IgD-negative memory B cell (primary cell): ENCODE measurements at regions not wholly inside any gene's neighbourhood (a gene's known extent, or its start where the extent isn't known, plus 50 kb on each side); places are given as distances from the start of the nearest gene placed in this dataset.
"Not testable (repeated sequence)": the region's sequence is repeated elsewhere in the genome, so short reads cannot be mapped to it uniquely, and the experiment has no call there.

Experiments
- H3K27ac Mint-ChIP-seq, 3 donors: one replicate each; pipeline ENCODE4 v1.8.0; 2020 to 2022; ENCODE audit warnings: mild to moderate bottlenecking in 3 of 3, mixed read lengths in 3 of 3, moderate library complexity in 1 of 3
- H3K27me3 Mint-ChIP-seq: one replicate; pipeline ENCODE4 v1.8.0; 2021; ENCODE audit warnings: mixed read lengths
- H3K36me3 Mint-ChIP-seq: one replicate; pipeline ENCODE4 v1.8.0; 2020; ENCODE audit warnings: mild to moderate bottlenecking, mixed read lengths
- H3K4me1 Mint-ChIP-seq, 3 donors: one replicate each; pipeline ENCODE4 v1.8.0; 2020 to 2022; ENCODE audit warnings: mixed read lengths in 3 of 3, mild to moderate bottlenecking in 1 of 3
- H3K4me3 Mint-ChIP-seq, 4 donors: one replicate each; pipeline ENCODE4 v1.8.0; 2020 to 2022; ENCODE audit warnings: mild to moderate bottlenecking in 4 of 4, mixed read lengths in 4 of 4, moderate library complexity in 3 of 4
- H3K9me3 Mint-ChIP-seq, 3 donors: one replicate each; pipeline ENCODE4 v1.8.0; 2020 to 2021; ENCODE audit warnings: mixed read lengths in 3 of 3, mild to moderate bottlenecking in 1 of 3

DNA sequence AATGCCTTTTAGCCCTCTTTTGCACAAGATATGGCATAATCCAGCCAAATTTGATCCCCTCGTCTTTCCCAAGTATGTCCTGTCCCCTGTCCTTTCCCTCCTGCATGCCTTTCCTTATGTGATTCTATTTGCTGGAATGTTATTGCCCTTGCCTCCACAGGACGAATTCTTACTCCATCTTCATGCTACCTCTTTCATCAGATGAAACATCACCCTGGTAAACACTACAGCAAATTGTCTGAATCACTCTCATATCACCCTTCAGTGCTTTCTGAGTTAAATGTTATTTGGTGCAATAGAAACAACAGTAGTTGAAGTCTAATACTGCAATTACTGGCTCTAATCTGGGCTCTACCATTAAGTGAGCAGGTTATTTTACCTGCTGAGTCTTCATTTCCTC lies 52.2 kb upstream of the FAT1 start:
- Mint-ChIP-seq H3K4me1 (peaks cover 0 to 2% (median 0%) of the 10 kb centered on the region in 3 donors), H3K27ac (no peak overlapping the region), H3K27me3 (no peaks in the 10 kb centered on the region), H3K36me3 (peaks cover 2% of the 10 kb centered on the region), H3K4me3 (no peak overlapping the region), H3K9me3 (peaks cover 2 to 11% (median 6%) of the 10 kb centered on the region in 3 donors)

DNA sequence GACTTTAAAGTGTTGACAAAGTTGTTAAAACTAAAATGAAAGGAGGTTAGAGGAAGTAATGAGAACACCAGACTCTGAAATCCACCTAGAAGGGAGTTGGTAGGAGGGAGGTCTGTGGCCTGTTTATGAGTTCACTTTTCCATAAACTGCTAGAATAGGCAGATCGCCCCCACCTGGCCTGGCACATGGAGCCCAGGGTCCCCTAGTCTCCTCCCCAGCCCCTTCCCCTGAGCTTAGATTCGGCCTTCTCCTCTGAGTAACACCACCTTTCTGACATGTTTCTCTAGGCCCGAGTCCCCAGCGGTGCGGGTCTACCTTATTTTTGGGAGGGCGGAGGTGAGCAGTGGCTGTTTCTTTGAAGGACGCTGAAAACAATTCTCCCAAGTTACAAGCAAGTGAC lies 54.5 kb upstream of the FAT1 start:
- no peaks in the 10 kb centered on the region for H3K27me3 Mint-ChIP-seq
- no peak overlapping the region for H3K4me3 Mint-ChIP-seq
- H3K4me1 Mint-ChIP-seq = peaks cover 0 to 2% (median 0%) of the 10 kb centered on the region in 3 donors
- peaks cover 2% of the 10 kb centered on the region for H3K36me3 Mint-ChIP-seq
- H3K27ac Mint-ChIP-seq = no peak overlapping the region
- H3K9me3 Mint-ChIP-seq = peaks cover 2 to 11% (median 6%) of the 10 kb centered on the region in 3 donors

DNA sequence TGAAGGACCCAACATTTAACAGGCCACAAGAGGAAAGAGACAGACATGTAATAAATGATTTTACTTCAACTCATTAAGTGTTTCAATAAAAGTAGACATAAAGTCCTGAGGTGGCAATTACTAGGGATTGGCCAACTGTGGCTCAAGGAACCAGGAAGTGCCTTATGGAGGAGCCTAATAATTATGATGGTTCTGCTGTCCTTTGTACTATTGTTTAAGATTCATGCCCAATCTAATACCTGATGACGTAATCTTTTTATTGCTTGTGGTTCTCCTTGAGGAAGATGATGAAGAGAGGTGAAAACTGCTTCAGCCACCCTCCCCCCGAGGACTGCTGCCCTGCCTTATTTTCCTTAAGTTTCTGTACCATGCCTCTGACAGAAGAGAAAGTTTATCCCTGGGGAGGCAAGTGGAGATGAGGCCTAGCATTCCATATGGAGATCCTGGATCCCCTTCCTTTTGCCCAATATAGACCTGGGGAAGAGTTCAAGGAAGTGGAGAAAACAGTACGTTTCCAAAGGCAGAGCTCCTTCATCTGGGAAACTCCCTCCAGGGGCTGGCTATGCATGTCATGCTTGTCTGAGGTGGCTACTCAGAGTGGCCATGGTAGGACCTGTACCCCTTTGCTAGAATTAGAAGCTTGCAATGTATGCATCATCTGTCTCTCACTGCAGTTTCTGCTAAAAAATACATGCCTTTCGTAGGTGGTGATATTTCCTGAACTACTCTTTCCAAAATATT lies 56.8 kb upstream of the FAT1 start:
- no peaks in the 10 kb centered on the region for H3K27me3 Mint-ChIP-seq
- H3K4me3 Mint-ChIP-seq = no peak overlapping the region
- no peaks in the 10 kb centered on the region for H3K36me3 Mint-ChIP-seq
- peak overlapping the region in 1 of 3 donors; percentile 50 for H3K27ac Mint-ChIP-seq
- peaks cover 0 to 2% (median 0%) of the 10 kb centered on the region in 3 donors for H3K4me1 Mint-ChIP-seq
- peaks cover 2 to 15% (median 10%) of the 10 kb centered on the region in 3 donors for H3K9me3 Mint-ChIP-seq

DNA sequence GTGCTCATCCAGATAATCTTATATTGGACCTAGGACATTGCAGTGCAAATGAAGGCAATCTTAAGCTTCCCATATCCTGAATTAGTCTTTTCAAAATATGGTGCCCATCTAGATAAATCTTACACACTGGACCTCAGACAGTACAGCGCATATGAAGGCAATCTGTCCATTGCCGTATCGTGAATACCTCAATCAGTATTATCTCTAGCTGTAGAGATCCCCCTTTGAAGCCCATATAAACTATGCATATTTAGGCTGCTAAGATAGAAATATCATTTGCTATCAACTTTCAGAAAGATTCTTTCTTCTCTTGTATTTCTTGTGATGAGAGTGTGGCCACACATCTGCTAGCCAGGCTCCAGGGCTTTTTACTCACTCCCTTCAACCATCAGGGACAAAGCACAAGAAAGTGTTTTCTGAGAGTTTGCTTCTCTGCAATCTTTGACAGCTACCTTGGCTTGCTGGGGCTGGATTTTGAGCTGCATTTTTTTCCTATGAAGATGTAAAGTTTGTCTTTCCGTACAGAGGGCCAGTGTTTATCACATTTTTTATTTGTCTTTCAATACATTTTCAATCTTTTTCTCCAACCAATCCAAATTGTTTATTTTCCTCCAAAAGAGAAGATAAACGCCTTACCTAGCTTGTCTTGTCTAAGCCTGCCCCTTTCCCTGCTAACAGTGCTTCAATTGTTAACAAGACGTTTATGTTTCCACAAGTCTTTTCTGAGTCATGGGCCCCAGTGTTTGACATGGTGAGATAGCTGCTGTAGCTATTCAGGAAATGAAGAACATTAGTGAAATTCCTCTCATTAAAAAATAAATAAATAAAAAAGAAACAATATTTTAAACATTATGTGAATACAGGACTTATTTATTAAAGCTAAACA lies 57.6 kb upstream of the FAT1 start:
- H3K4me1 Mint-ChIP-seq = peaks cover 0 to 2% (median 0%) of the 10 kb centered on the region in 3 donors
- H3K4me3 Mint-ChIP-seq = no peak overlapping the region
- no peaks in the 10 kb centered on the region for H3K27me3 Mint-ChIP-seq
- no peaks in the 10 kb centered on the region for H3K36me3 Mint-ChIP-seq
- H3K9me3 Mint-ChIP-seq = peaks cover 2 to 15% (median 5%) of the 10 kb centered on the region in 3 donors
- H3K27ac Mint-ChIP-seq = no peak overlapping the region

DNA sequence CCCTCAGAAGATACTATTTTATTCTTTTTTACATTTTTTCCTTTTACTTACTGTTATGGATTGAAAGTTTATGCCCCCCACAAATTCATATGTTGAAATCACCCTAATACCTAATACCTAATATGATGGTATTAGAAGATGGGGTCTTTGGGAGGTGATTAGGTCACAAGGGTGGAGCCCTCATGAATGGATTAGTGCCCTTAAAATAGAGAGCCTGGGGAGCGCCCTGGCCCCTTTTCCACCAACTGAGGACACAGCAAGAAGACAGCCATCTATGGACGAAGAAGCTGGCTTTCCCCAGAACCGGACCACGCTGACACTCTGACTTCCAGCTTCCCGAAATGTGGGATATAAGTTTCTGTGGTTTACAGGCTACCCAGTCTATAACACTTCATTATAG lies 58.6 kb upstream of the FAT1 start:
- Mint-ChIP-seq H3K36me3 (no peaks in the 10 kb centered on the region), H3K4me3 (no peak overlapping the region), H3K4me1 (peaks cover 0 to 2% (median 0%) of the 10 kb centered on the region in 3 donors), H3K27me3 (no peaks in the 10 kb centered on the region), H3K9me3 (peaks cover 2 to 15% (median 5%) of the 10 kb centered on the region in 3 donors), H3K27ac (no peak overlapping the region)

DNA sequence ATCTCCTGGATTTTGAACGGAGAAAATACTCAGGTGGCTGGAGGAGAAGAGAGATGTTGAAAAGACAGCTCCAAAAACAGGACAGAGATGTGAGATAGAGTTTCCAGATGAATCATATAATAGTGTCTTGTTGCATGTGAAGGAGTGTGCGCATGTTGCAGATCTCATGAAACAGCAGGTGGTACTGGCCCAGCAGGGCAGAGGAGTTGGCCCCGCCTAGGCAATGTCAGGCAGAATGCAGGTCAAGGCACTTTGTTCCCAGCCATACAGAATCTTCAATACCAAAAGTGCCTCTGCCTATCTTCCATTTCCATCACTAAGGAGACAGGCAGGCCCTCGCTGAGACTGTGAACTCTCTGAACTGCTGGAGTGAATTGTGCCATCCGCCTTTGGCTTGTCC lies 63.9 kb upstream of the FAT1 start:
- Mint-ChIP-seq H3K36me3 (no peaks in the 10 kb centered on the region), H3K9me3 (peaks cover 0 to 10% (median 2%) of the 10 kb centered on the region in 3 donors), H3K27me3 (no peaks in the 10 kb centered on the region), H3K4me1 (no peaks in the 10 kb centered on the region), H3K4me3 (no peak overlapping the region), H3K27ac (no peak overlapping the region)

DNA sequence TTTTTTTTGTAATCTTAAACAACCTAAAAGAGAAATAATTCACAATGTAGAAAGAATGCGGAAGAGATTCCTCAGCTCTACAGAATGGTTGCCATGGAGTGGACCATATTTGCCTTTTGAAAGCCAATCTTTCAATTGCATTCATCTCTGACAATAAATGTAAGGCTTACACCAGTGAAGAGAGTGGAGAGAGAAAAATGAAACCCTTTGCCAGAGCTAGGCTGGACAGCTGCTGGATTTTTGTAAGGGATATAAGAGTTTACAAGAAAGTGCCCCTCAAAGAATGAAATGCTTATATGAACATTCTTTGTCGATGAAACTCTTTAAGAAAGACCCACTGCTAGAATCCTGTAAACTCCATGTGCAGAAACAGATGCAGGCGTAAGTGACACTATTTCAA lies 66.0 kb upstream of the FAT1 start:
- H3K4me1 Mint-ChIP-seq = no peaks in the 10 kb centered on the region
- H3K9me3 Mint-ChIP-seq = peaks cover 0 to 11% (median 2%) of the 10 kb centered on the region in 3 donors
- H3K4me3 Mint-ChIP-seq = no peak overlapping the region

DNA sequence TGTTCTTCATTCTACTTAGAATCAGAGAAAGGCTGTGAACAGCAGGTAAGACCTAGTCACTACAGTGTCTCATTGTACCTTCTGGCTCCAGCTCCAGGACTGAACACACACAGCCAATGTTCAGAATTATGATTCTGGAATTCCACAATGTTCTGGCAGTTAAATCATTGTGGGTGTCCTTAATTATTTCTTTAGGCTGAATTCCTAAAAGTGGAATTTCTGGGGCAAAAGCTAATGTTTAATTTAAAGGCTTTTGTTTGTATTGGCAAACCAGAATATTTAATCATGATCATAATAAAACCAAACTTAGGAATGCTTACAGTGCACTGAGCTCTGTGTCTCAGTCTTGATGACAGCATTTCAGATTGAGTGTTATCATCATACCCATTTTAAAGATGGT lies 67.0 kb upstream of the FAT1 start:
- peaks cover 2 to 9% (median 3%) of the 10 kb centered on the region in 3 donors for H3K9me3 Mint-ChIP-seq
- no peaks in the 10 kb centered on the region for H3K4me1 Mint-ChIP-seq
- no peaks in the 10 kb centered on the region for H3K27me3 Mint-ChIP-seq
- no peak overlapping the region for H3K4me3 Mint-ChIP-seq
- H3K27ac Mint-ChIP-seq = no peak overlapping the region
- H3K36me3 Mint-ChIP-seq = no peaks in the 10 kb centered on the region

More for the DNA sequence above, 66.0 kb upstream of the FAT1 start:
- H3K27me3 Mint-ChIP-seq = no peaks in the 10 kb centered on the region
- no peaks in the 10 kb centered on the region for H3K36me3 Mint-ChIP-seq
- no peak overlapping the region for H3K27ac Mint-ChIP-seq

DNA sequence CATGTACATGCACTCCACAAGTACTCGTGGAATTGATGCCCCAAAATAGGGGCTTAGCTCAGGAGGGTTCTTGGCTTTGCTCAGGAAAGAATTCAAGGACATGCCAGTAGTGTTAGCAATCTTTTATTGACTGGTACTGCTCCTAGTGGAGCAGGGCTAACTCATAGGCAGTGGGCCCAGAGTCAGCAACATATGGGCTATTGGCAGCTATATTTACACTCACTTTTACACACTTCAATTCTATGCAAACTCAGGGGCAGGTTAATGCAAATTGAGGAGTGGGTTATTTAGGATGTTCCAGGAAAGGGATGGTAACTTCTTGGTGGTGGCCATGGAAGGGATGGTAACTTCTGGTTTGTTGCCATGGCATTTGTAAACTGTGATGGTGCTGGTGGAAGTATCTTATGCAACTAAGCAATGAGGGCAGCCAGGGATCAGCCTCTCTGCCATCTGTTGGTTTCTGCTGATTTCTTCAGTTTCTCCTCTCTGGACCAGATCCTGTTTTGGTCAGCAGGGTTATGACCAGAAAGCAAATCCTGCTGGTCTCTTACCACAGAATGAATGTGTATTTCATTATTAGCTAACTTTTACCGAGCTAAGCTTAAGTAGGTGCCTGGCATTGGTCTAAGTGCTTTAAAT lies 69.2 kb upstream of the FAT1 start:
- Mint-ChIP-seq H3K4me1 (no peaks in the 10 kb centered on the region), H3K27ac (no peak overlapping the region), H3K9me3 (peaks cover 2 to 9% (median 3%) of the 10 kb centered on the region in 3 donors), H3K36me3 (no peaks in the 10 kb centered on the region), H3K4me3 (no peak overlapping the region), H3K27me3 (no peaks in the 10 kb centered on the region)

DNA sequence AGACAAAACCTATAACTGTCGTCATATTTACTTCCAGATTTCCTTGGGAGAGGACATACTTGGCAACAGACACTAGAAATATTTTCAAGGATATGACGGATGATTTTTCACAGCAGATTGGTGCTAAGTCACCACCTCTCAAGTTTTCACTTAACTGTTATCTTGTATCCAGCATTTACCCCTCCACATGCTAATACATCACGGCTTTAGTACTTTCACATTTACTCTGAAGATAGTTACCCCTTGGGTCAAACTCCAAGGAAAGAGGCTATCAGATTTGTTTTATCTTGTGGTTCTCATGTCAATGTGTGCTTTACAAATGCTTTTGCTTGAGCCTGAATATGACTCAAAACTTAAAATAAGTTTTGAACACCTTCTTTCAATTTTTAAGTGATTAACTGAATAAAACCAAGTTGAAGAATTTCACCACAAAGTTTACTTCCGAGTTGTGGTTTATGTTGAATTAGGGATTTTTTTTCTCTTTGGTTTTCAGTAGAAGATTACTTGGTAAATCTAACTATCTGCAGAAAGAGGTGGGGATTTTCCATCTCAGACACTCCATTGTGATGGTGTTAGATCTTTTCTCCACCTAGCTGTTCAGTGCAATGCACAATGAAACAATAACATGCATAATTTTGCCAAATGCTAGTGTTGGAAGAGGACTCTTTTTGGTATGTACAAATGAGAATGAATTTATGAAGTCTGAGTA lies 75.4 kb upstream of the FAT1 start:
- Mint-ChIP-seq H3K4me3 (no peak overlapping the region), H3K4me1 (no peaks in the 10 kb centered on the region), H3K27ac (no peak overlapping the region), H3K27me3 (no peaks in the 10 kb centered on the region), H3K36me3 (no peaks in the 10 kb centered on the region), H3K9me3 (peaks cover 4 to 10% (median 7%) of the 10 kb centered on the region in 3 donors)

DNA sequence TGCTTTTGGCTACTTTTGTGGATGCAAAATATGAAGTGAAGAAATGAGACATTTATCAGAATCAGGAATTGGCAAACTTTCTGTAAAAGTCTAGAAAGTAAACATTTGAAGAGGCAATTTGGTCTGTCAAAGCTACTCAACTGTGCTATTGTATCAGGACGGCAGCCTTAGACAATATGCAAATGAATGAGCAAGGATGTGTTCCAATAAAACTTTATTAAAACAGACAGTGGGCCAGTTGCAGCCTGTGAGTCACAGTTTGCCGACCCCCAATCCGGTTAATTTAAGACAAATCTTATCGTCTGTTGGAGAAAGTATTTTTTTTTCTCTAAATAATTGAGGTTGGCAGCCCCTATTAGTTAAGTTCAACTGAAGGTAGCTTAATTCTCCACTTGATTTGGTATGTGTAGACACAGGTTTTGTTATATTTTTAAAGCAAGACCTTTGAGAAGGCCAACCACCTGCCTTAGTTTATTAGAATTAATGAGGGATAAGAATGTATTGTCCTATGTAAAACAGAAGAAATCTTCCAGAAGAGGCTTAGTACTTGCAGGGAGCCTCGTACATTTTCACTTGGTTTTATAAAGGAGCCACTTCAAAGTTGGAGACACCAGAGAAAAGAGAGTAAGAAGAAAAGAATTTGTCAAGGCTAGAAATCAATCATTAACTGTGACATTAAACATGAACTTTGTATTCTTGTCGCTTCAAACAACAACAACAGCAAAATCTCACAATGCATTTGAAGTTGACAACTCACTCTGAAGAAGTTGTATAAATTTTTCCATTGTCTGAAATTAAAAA lies 81.6 kb upstream of the FAT1 start:
- Mint-ChIP-seq H3K4me1 (no peaks in the 10 kb centered on the region), H3K4me3 (no peak overlapping the region), H3K9me3 (peaks cover 0 to 7% (median 3%) of the 10 kb centered on the region in 3 donors), H3K27ac (no peak overlapping the region), H3K27me3 (no peaks in the 10 kb centered on the region), H3K36me3 (no peaks in the 10 kb centered on the region)

DNA sequence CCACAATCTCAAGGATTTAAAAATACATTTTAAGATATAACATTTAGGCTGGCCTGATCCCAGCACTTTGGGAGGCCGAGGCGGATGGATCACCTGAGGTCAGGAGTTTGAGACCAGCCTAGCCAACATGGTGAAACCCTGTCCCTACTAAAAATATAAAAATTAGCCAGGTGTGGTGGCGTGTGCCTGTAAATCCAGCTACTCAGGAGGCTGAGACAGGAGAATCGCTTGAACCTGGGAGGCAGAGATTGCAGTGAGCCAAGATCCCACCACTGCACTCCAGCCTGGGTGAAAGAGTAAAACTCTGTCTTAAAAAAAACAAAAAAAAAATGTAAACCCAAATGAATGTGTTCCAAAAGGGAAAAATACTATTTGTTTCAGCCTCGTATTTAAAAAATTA lies 82.3 kb upstream of the FAT1 start:
- not testable (repeated sequence) for H3K27me3 Mint-ChIP-seq, H3K4me1 Mint-ChIP-seq, H3K36me3 Mint-ChIP-seq, H3K4me3 Mint-ChIP-seq, H3K9me3 Mint-ChIP-seq, H3K27ac Mint-ChIP-seq

DNA sequence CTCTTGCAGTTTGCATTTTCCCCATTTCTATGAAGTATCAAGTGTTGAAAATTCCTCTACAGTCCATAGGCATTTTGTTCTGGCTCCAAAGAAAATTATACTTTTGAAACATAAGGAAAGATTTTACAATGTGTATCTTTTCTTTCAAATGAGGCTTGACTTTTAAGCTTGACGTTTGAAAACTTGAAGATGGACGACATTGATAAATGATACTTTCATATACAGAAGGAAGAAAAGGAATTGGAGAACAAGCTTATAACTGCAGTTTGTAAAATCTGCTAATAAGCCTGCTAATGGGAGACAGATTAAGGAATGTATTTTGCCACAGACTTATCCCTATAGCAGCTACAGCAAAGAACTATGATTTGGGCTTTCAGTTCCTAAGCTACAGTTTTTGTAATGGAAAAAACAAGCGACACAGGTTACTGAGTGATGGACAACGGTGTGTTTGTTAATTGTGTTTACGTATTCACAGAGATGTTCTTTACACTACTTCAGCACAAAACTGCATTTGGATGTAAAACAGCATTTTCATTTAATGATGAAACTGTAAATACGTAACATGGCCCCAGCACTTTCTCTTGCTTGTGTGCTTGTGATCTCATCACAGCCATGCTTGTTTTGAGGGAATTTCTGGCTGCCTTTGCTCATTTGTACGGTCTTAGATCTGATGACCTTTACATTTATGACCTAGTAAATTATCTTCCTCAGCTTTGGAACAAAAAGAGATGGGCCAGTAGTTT lies 83.2 kb upstream of the FAT1 start:
- Mint-ChIP-seq H3K4me3 (no peak overlapping the region), H3K4me1 (no peaks in the 10 kb centered on the region), H3K36me3 (no peaks in the 10 kb centered on the region), H3K9me3 (peaks cover 0 to 7% (median 3%) of the 10 kb centered on the region in 3 donors), H3K27me3 (no peaks in the 10 kb centered on the region), H3K27ac (no peak overlapping the region)
